ENCODE measurements at regions not wholly inside any gene's neighbourhood (a gene's known extent, or its start where the extent isn't known, plus 50 kb on each side); places are given as distances from the start of the nearest gene placed in this dataset.

GRCh38 chr6:160929831-160930230 is 61.7 kb upstream of the MAP3K4 start:
- Histone ChIP-seq H3K9ac (ENCODE audit: low read depth in 2 of 2, low read length in 2 of 2) (no peak overlapping the region), H3K4me3 (no peak overlapping the region), H3K36me3 (no peaks in the 10 kb centered on the region), H3K27me3 (no peaks in the 10 kb centered on the region), H3K27ac (no peak overlapping the region), H3K4me1 (no peaks in the 10 kb centered on the region), H3K9me3 (no peaks in the 10 kb centered on the region)
- no peak for DNase-seq
- TF ChIP-seq CTCF (IDR thresholded peaks at IDR 0.05) = no peak
- intact Hi-C loops (cut with DNase I) = loop anchor here (2.0 kb wide), 1 partner anchor 443 kb away; no protein-coding TSS in a partner anchor

- Histone ChIP-seq H3K4me1 (no peaks in the 10 kb centered on the region), H3K36me3 (no peaks in the 10 kb centered on the region), H3K27me3 (no peaks in the 10 kb centered on the region), H3K4me3 (peak overlapping the region; percentile 21), H3K9me3 (no peaks in the 10 kb centered on the region), H3K27ac (no peak overlapping the region), H3K9ac (ENCODE audit: low read depth in 2 of 2, low read length in 2 of 2) (no peak overlapping the region)
- DNase-seq = peak; percentile 75
- TF ChIP-seq CTCF (IDR thresholded peaks at IDR 0.05) = peak; percentile 75
- intact Hi-C loops (cut with DNase I) = loop anchor here (2.0 kb wide), 1 partner anchor 442 kb away; no protein-coding TSS in a partner anchor
These were observed 60.8 kb upstream of the MAP3K4 start for GRCh38 chr6:160930547-160931377.

- intact Hi-C loops (cut with DNase I) = loop anchor here (2.0 kb wide), 1 partner anchor 441 kb away; no protein-coding TSS in a partner anchor
- Histone ChIP-seq H3K9ac (ENCODE audit: low read depth in 2 of 2, low read length in 2 of 2) (no peak overlapping the region), H3K27ac (no peak overlapping the region), H3K4me3 (peak overlapping the region; percentile 21), H3K36me3 (no peaks in the 10 kb centered on the region), H3K27me3 (no peaks in the 10 kb centered on the region), H3K9me3 (no peaks in the 10 kb centered on the region), H3K4me1 (no peaks in the 10 kb centered on the region)
- no peak for DNase-seq
- no peak for TF ChIP-seq CTCF (IDR thresholded peaks at IDR 0.05)
These were observed 59.9 kb upstream of the MAP3K4 start for GRCh38 chr6:160931378-160932310.

GRCh38 chr6:160933256-160933655 is 58.3 kb upstream of the MAP3K4 start:
- Histone ChIP-seq H3K9ac (ENCODE audit: low read depth in 2 of 2, low read length in 2 of 2) (no peak overlapping the region), H3K9me3 (no peaks in the 10 kb centered on the region), H3K4me3 (no peak overlapping the region), H3K27me3 (no peaks in the 10 kb centered on the region), H3K27ac (no peak overlapping the region), H3K36me3 (no peaks in the 10 kb centered on the region), H3K4me1 (no peaks in the 10 kb centered on the region)
- TF ChIP-seq CTCF (IDR thresholded peaks at IDR 0.05) = no peak
- no peak for DNase-seq
- intact Hi-C loops (cut with DNase I) = no loop called here

GRCh38 chr6:160934157-160934556 is 57.4 kb upstream of the MAP3K4 start:
- Histone ChIP-seq H3K9ac (ENCODE audit: low read depth in 2 of 2, low read length in 2 of 2) (no peak overlapping the region), H3K9me3 (no peaks in the 10 kb centered on the region), H3K4me3 (no peak overlapping the region), H3K4me1 (no peaks in the 10 kb centered on the region), H3K27me3 (no peaks in the 10 kb centered on the region), H3K27ac (no peak overlapping the region), H3K36me3 (no peaks in the 10 kb centered on the region)
- DNase-seq = no peak
- no peak for TF ChIP-seq CTCF (IDR thresholded peaks at IDR 0.05)
- intact Hi-C loops (cut with DNase I) = no loop called here

Measured in colonic mucosa (tissue), 4 donors.